HG03575 (cell line): ENCODE measurements at regions not wholly inside any gene's neighbourhood (a gene's known extent, or its start where the extent isn't known, plus 50 kb on each side); places are given as distances from the start of the nearest gene placed in this dataset.
A peak's percentile ranks its signal among the peaks of the same experiment; 100 is the strongest.

Experiments used
- ATAC-seq: cut with Tn5 transposase; IDR thresholded peaks from one replicate; pipeline ENCODE4 v1.9.1; 2021; ENCODE audit not compliant: unreplicated experiment, insufficient number of reproducible peaks, low FRiP score; ENCODE audit errors: extremely low read depth

DNA sequence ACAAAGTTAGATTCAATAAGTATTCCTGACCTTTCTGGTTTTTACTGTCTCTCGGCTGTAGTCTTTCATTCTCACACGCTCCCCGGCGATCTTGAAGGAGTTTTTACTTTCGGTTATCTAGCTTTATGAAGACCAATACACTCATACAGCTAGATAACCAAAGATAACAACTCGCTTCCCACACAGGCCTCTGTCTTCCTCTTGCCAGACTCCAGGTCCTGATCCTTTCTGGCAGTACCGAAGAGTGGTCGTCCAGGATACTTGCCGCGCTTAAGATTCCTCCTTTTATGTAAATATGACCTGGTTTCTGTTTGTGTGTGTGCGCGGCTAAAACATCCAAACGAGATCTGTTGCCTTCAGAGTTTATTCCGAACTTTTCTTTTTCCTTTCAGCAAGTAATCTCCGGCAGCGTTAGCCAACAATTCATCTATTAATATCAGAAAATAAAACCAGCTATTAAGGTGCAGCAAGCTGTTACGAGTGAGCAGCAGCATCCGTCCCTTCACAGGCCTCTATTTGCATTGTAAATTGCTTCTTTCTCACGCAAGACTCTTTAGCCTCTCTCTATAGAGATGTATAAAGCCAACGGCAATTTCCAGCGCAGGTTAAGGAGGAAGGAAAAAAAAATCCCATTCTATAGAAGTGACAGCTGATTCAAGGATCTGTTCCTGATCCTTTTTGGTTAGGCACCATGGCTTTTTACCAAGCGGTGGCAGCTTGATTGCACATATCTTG, 216.1 kb downstream of the MEF2C start:
- ATAC-seq, result no peak

DNA sequence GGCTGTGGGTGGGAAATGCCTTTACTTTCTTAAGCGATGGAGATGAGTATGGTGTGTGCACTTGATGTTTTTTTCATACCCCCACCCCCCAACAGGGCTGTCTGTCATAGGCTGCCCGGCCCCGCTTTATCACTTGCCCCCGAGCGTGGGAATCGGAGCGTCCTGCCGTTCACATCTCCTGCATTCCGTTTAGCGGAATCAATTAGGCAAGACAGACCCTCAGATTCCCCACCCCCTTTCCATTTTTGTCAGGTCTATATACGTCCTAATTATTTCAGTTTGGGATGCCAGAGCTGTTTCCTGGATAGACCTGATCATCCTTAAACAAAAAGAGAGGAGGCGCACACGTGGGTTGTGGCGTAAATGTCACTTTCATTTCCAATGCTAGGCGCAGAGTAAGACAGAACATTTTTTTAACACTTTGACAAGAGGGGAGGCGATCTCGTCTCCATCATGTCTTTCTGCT, 217.2 kb downstream of the MEF2C start:
- ATAC-seq, result no peak

DNA sequence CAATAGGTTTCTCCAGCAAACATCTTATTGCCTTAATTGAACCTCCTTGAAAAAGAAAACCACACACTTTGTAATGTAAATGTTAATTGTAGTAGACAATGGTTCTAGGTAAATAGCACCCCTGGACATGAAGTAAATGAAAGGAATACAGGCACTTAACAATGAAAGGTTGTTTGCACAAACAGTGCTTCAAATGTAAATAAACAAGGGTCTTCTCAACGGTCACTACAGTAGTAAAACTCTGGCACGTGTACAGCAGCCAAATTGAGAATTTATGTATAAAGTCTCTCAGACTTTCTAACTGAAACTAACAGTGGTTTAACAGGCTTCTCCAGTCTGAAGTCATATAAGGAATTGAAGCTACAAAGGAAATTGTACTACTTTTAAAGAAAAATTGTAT, 218.3 kb downstream of the MEF2C start:
- no peak for ATAC-seq

DNA sequence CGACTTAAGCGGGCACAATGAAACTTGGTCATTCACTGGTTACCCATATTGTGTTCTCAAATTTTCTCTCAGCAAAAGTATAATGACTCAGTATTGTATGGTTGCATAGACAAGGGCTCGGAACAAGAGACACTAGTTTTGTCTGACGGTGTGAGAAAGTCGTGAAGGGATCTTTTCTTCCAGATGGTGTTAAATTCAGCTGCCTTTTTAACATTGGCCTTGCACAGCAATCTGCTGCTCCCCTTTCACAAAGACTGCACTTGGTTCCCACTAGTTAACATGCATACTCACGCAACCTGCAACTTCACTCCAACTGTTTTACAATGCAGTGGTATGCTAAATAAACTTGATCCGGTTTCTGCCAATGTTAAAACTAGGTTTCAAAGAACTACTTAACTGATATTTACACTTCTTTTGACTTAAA, 219.2 kb downstream of the MEF2C start:
- no peak for ATAC-seq

DNA sequence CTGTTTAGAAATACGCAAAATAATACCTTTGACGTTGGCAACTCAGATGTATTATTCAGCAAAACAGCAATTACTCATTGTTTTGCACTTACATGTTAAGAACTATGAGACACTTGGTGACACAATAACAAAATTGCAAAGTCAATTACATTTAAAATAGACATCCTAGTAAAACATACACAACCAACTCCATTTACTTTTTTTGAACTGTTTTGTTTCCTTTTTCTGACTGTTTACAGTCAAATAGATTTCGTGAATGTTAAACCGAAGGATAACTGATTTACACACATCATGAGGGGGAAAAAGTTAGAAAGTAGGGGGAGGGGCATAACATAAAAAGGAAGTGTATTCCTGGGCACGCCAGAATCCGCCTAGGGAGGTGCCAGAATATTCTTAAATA, 220.1 kb downstream of the MEF2C start:
- no peak for ATAC-seq

DNA sequence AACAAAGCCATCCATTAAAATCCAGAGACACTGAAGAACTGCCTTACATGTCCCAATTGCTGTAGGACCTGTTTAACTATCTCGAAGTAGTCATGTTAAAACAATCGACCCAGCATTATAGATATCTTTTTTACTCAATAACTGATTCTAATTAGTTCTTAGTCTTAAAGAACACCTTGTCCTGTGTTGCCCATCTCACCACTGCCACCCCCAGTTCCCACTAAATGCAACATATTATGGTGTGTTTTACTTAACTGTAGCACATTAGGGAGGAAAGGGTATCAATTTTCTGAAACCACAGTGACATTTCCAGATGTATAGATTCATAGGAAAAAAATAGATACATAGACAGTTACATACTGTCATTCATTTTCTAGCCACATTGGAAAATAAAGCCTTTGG, 221.2 kb downstream of the MEF2C start:
- ATAC-seq, result no peak

DNA sequence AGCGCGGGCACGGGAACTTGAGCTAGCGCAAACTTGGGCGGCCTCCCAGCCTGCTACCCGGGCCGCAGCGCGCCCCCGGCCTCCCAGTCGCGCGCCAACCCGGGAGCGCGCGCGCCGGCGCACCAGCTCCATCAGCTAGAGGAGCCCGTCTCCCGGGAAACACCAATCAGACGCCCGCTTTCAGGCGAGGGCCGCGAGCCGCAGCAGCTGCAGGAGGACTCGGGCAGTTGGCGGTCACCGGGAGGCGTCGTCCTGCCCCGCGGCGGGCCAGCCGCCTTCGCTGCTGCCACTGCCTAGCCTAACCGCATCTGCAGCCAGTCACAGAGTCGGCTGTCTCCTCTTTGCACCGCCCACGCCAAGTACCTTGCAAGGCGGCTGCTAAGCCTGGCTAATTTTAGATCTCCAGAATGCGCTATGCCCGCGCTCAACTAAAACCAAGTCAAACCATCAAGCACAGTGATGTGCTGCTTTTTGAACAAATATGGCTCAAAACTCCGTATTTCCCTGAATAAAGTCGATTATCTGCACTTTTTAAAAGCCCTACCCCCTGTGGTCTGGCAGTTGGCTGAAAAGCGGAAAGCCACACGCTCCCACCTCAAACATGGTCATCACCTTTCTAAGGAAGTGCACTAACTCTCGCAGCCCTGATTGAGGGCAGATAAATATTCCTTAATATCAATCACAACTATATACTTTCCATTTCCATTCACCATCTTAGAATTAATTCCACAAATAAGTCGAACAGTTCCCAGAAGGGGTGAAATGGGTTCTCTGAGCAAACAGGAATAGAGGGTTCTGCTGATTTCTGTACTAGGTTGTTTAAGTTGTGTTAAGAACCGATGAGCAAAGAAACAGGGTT, 221.8 kb downstream of the MEF2C start:
- ATAC-seq, result peak; percentile 28

DNA sequence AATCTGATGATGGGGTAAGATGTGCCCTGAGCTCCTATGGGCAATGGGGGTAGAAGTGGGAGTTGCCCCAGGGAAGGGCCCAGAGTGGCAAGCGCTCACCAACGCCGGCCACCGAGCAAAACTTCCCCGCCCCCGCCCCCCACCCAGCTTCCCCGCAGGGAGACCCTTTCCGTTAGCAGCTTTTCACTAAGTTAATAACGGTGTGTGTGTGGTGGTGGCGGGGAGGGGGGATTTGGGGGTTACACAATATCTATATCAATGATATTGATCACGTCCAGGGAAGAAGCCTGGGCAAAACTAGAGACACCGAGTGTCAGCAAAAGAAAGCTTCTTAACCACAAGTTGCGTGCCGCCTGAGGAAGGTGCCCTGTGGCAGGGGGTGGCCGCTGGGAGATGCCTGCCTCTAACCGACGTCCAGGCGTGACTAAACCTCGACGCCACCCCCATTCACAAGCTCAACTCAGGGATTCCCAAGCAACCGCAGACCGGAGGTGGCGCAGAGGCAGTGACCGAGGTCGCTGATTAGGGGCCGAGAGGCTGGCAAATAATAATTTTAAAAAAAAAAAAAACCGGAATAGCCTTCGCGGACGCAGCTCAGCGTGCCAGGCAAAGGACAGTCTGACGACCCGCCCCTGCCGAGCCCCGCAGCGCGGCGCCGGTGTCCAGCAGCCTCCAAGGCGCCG, 222.6 kb downstream of the MEF2C start:
- peak; percentile 3 for ATAC-seq

DNA sequence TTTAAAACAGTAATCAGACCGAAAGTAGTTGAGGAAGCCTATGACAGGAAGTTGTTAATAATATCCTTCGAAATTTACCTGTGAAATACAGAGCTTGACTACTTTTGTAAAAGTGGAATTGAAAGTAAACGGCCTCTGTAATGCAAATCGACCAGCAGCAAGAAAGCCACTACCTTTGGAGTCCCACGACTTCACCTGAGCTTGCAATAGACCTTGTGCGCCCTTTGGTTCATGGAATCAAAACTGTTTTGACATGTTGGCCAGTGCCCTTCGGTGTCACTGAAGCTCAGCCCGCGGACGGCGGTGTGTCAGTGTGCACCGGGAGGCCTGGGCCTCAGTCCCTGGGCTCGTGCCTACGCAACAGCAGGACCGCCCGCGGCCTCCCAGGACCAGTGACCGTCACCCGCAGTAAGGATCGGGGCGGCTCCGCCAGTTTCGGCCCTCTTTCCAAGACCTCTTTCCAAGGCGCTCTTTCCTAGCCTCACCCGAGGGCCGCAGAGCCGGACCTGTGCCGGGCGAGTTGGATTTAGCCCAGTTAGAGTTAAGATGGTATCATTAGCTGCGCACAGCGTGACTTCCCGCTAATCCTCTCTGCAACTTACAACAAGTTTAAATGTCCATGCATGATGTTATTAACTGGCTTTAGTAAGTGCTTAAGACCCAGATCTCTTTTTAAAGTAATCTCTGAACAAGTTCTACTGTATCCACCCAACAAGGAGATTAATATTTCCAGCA, 223.3 kb downstream of the MEF2C start:
- ATAC-seq, result no peak

DNA sequence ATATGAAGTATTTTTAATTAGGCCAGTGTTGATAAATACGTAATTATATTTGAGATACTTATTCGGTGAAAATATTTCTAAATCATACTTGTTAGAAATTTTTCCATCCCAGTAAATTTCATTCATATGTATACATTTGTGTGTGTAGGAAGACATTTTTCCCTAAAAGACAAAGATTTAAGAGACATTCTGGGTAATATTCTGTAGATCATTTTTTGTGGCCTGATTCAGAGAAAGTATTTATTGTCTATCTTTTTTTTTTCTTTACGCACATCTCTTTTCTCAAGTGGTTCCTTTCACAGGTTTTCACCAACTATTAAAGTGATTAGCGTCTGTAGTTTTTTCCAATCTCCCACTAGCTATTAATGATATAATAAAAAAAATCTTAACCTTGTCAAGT, 224.1 kb downstream of the MEF2C start:
- no peak for ATAC-seq

DNA sequence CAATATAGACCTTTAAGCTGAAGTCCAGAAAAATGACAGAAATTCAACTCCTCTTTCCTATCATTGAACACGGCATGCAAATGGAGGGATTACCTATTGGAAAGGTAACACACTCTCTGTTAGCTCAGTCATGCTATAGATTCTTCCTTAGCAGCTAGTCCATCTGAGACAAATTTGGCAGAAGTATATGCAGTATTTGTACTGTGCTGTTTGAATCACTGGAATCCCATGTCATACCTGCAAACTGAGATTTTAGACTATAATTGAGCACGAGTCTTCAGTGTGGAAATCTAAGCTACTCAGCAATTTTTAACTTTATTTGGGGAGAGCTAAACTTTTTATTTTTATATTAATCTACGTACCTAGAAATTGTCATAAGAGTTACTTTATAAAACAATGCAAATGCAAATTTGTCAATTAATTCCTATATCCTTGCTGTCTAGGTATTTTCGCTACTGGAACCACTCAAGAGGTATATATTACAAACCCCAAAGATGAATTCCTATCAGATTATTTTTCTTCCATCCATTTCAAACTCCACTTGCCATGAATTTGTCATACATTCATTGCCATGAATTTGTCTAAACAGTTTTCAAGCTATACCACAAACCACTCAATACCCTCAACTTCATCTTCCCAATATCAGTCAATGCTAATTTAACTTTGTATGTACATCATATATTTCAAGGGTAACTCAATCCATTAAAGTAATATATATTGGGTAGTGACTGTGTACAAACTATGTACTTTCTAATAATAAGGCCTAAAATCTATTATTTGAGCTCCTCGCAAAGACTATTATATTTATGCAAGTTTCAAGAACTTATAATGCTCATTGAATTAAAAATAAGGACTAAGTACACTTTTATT, 224.8 kb downstream of the MEF2C start:
- no peak for ATAC-seq

DNA sequence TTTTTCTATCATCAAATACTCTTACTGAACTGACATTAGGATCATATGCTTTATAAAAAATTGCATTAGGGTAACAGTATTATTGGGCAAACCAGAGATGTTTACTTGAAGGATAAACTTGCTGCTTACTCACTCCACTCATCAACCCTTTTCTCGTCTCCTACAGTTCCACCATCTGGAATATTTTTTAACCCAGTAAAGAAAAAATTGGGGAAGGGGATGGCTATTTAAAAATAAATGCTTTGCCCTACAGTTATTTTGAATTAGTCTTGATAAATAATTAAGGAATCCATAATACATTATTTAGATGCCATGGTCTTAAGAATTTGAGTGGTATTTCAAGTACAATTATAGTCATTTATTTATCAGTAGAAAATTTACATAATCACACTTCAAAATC, 225.8 kb downstream of the MEF2C start:
- no peak for ATAC-seq

DNA sequence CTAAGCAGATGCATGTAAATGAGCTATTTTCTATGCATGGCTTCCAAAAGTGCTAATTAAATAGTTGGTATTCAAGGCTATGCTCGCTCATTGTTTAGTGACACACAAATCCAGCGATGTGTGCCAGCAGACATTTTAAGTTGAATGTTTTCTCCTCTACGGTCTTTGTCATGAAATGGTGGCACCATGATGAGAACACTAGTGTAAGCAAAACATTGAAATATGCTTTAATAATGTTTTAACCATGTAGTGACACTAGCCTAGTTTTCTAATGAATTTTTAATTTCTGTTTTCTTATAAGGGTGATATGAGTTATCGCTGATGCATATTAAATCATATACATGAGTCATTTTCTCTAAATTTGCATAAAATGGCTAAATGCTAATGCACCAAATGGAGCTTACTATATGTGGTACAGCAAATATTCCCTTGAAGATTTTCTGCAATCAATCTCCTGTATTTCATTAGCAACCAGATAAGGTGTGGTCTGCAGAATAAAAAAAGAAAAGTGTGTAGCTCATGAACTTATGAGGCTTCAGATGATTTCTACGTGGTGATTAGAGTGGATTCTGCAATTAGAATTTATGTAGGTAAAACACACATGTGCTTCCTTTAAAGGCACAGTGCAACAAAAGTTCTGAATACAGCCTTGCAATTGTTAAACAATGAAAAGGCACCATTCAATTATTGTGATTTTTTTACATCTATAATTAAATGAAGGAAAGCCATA, 226.6 kb downstream of the MEF2C start:
- ATAC-seq, result no peak

DNA sequence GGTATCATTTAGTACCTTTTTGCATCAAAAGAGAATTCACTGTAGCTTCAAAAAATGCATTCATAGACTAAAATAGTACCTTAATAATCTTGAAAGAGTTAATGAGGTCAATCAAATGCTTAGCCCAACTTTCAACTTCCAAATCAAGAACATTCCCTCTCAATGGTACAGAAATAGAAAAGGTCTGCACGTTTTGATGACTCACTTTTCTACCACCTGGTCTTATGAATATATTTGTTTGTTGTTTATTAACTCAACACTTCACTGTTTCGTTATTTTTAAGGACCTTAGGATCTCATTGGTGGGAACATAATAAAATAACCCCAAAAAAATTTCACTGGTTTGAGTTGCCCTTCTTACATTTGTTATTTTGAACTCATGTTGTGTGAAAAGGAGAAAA, 229.5 kb downstream of the MEF2C start:
- no peak for ATAC-seq

DNA sequence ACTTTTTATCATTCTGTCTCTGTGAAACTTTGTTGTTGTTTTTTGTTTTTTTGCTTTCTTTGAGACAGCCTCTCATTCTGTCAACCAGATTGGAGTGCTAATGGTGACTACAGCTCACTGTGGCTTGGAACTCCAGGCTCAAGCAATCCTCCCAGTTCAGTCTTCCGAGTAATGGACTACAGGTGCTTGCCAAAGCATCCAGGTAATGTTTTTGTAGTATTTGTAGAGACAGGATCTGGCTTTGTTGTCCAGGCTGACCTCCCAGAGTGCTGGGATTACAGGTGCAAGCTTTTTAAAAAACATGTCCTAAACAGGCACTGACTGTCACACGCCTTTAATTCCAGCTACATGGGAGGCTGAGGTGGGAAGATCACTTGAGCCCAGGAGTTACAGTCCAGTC, 235.1 kb downstream of the MEF2C start:
- ATAC-seq, result no peak

DNA sequence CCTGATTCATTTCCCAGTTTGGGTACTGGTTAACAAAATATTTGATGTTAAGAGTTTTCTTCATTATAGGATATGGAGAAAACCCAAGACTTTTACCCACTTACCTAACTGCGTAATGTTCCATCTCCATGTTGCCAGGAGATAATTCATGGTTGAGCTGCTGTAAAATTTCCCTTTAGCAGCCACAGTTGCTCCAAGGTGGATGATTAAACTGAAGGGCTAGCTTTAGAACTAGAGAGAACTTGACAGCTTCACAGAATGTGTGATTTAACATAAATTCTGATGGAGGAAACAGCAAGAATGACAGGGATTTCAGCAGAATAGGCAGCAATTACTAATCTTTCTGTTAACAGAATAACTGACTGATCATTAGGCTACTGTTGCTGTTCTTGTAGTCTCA, 236.1 kb downstream of the MEF2C start:
- ATAC-seq, result no peak

DNA sequence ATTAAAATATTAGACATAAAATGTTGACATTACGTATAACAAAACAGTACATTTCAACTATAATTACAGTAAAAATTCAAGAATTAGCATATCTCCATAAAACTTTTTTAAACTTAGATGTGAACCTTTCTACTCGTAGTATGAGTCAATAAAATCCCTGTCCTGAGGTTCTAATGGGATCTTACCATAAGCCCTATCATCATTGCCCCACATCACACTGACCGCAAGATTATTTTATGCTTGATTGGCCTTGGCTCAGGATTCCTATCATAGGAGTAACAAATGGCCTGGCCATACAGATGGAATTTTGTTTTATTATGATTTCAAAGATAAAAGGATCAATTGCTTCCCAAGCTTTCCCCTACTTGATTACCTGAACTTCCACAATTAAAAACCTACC, 238.3 kb downstream of the MEF2C start:
- ATAC-seq, result no peak

DNA sequence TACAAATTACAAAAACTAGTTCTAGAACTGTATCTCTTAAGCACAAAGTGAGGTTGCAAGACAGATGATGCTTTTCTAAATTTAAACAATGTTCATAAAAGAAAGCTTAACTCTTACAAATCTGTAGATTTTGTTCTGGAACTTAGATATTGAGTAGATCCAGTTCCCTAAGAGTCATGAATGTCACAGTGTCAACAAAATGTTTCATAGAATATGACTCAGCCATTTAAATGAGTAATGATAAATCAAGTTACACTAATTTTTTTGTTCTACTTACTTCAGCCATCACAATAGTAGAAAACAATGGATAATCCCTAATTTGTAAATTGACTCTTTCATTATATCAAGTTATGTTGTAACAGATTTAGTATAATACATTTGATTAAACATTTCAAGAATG, 239.7 kb downstream of the MEF2C start:
- ATAC-seq, result no peak
